ENCODE measurements at regions not wholly inside any gene's neighbourhood (a gene's known extent, or its start where the extent isn't known, plus 50 kb on each side); places are given as distances from the start of the nearest gene placed in this dataset.

DNA sequence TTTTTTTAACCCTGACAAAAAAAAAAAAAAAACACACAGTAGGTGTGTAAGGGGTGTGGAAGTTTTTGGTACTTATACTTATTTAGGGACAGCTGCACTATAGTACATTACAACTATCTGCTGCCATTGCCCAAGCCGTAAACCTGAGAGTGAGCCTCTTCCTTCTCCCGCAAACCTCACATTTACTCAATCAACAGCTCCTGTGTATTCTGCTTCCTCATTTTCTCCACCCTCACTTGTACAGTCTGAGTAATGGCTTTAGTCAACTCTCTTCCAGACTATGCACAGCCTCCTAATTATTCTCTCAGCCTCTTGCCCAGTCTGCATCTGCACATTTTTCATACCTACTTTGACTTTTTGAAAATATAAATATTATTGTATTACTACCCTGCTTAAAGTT lies 362.0 kb downstream of the ADAM29 start:
- TF ChIP-seq, protein P1, sequence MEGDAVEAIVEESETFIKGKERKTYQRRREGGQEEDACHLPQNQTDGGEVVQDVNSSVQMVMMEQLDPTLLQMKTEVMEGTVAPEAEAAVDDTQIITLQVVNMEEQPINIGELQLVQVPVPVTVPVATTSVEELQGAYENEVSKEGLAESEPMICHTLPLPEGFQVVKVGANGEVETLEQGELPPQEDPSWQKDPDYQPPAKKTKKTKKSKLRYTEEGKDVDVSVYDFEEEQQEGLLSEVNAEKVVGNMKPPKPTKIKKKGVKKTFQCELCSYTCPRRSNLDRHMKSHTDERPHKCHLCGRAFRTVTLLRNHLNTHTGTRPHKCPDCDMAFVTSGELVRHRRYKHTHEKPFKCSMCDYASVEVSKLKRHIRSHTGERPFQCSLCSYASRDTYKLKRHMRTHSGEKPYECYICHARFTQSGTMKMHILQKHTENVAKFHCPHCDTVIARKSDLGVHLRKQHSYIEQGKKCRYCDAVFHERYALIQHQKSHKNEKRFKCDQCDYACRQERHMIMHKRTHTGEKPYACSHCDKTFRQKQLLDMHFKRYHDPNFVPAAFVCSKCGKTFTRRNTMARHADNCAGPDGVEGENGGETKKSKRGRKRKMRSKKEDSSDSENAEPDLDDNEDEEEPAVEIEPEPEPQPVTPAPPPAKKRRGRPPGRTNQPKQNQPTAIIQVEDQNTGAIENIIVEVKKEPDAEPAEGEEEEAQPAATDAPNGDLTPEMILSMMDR (conservative IDR thresholded peaks at IDR 0.05 in 1 of 2, IDR thresholded peaks at IDR 0.05 in 1 of 2; ENCODE audit: extremely low read depth in 1 of 2, insufficient read depth in 1 of 2, low read depth in 1 of 2, low read length in 2 of 2), result no peak
- no peak for TF ChIP-seq EZH2 (IDR thresholded peaks at IDR 0.05; ENCODE audit: borderline replicate concordance, low read length)
